ENCODE measurements at regions not wholly inside any gene's neighbourhood (a gene's known extent, or its start where the extent isn't known, plus 50 kb on each side); places are given as distances from the start of the nearest gene placed in this dataset.

DNA sequence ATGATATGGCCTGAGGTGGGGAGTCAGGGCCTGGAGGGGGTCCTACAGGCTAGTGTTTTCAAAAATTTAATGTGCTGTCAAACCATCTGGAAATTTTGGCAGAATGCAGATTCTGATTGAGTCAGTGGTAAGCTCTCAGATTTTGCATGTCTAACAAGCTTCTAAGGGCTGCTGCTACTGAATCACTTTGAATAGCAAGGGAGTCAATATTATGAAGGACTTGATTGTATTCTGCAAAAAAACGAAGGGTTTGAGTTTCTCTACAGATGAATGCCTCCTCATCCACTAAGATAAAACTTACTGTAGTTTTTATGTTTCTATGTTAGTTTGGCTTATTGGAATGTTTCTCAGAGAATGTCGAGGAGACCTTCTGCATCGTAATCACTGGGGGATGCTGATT, 179.5 kb downstream of the TMEM38B start:
- Histone ChIP-seq H2AFZ (ENCODE audit: low read depth, low read length) (no peak overlapping the region), H3K9ac (replicated peaks; ENCODE audit: extremely low read depth, insufficient read depth, low read length) (no peak overlapping the region), H3K27ac (ENCODE audit: insufficient read depth, low read depth, low read length) (no peak overlapping the region), H3K4me1 (ENCODE audit: control insufficient read depth, extremely low read depth, insufficient read depth, low read length) (no peaks in the 10 kb centered on the region), H3K36me3 (ENCODE audit: control insufficient read depth in 2 of 2, extremely low read depth in 1 of 2, insufficient read depth in 2 of 2, low read length in 2 of 2) (no peaks in the 10 kb centered on the region), H4K20me1 (replicated peaks; ENCODE audit: control insufficient read depth, extremely low read depth, insufficient read depth, low read length) (no peaks in the 10 kb centered on the region), H3K9me3 (replicated peaks; ENCODE audit: control insufficient read depth, insufficient read depth, low read length) (no peaks in the 10 kb centered on the region), H3K9me1 (replicated peaks; ENCODE audit: control insufficient read depth, extremely low read depth, insufficient read depth, low read length) (no peaks in the 10 kb centered on the region), H3K27me3 (ENCODE audit: control insufficient read depth in 2 of 2, insufficient read depth in 2 of 2, low read length in 2 of 2) (no peaks in the 10 kb centered on the region), H3K4me3 (replicated peaks in 1 of 3; ENCODE audit: insufficient read depth in 1 of 3, low read depth in 1 of 3, low read length in 3 of 3) (no peak overlapping the region), H3K79me2 (ENCODE audit: control insufficient read depth, insufficient read depth, low read length) (no peaks in the 10 kb centered on the region), H3K4me2 (ENCODE audit: insufficient read depth, low read length) (no peak overlapping the region)
- BruUV-seq (replicated peaks): no TSS peak
- FAIRE-seq (no peak), DNase-seq (ENCODE audit: low read depth, low spot score) (no peak)
- dilution Hi-C loops (cut with MboI; ENCODE audit: extremely low pct_ligation_motif_present, low sequenced_read_pairs): no loop called here
- intact Hi-C loops (cut with micrococcal nuclease): no loop called here
- CTCF ChIA-PET: no interaction called here
- POLR2A ChIA-PET: interaction anchor here (0.5 kb wide), 1 partner anchor 980 kb away, joined by 3 read pairs; no protein-coding TSS in a partner anchor
- TF ChIP-seq FOS (IDR thresholded peaks at IDR 0.05; ENCODE audit: borderline replicate concordance, insufficient read depth, low read length): no peak
- TF ChIP-seq, protein P1, sequence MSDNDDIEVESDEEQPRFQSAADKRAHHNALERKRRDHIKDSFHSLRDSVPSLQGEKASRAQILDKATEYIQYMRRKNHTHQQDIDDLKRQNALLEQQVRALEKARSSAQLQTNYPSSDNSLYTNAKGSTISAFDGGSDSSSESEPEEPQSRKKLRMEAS (IDR thresholded peaks at IDR 0.05; ENCODE audit: insufficient read depth, insufficient read length): no peak

DNA sequence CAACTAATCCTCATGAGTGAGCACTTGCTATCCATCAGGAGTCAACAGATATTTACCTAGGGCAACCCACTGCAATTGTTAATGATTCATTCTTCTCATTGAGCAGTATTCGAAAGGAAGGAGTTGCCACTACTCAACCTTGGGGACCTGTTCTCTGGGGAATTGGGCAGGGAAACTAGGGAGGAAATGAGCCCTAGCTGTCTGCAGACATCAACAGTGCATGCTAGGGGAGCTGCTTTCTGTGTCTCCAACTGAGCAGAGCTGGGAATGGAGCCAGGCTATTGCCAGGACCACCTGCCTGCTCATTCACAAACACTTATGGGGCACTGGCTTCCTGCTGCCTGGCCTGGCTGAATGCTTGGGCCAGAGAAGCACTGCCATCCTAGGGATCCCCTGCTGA, 183.4 kb downstream of the TMEM38B start:
- H3K4me1 ChIP-seq (ENCODE audit: control insufficient read depth, extremely low read depth, insufficient read depth, low read length): no peaks in the 10 kb centered on the region
- BruUV-seq (replicated peaks): no TSS peak
- H3K9me3 ChIP-seq (replicated peaks; ENCODE audit: control insufficient read depth, insufficient read depth, low read length): no peaks in the 10 kb centered on the region
- H4K20me1 ChIP-seq (replicated peaks; ENCODE audit: control insufficient read depth, extremely low read depth, insufficient read depth, low read length): no peaks in the 10 kb centered on the region
- no peaks in the 10 kb centered on the region for H3K9me1 ChIP-seq (replicated peaks; ENCODE audit: control insufficient read depth, extremely low read depth, insufficient read depth, low read length)
- no peak overlapping the region for H3K9ac ChIP-seq (replicated peaks; ENCODE audit: extremely low read depth, insufficient read depth, low read length)
- H2AFZ ChIP-seq (ENCODE audit: low read depth, low read length): no peak overlapping the region
- no peaks in the 10 kb centered on the region for H3K36me3 ChIP-seq (ENCODE audit: control insufficient read depth in 2 of 2, extremely low read depth in 1 of 2, insufficient read depth in 2 of 2, low read length in 2 of 2)
- no peak overlapping the region for H3K27ac ChIP-seq (ENCODE audit: insufficient read depth, low read depth, low read length)
- H3K27me3 ChIP-seq (ENCODE audit: control insufficient read depth in 2 of 2, insufficient read depth in 2 of 2, low read length in 2 of 2): no peaks in the 10 kb centered on the region
- H3K4me3 ChIP-seq (replicated peaks in 1 of 3; ENCODE audit: insufficient read depth in 1 of 3, low read depth in 1 of 3, low read length in 3 of 3): no peak overlapping the region
- ChIA-PET CTCF (no interaction called here), POLR2A (no interaction called here)
- H3K4me2 ChIP-seq (ENCODE audit: insufficient read depth, low read length): no peak overlapping the region
- intact Hi-C loops (cut with micrococcal nuclease): no loop called here
- dilution Hi-C loops (cut with MboI; ENCODE audit: extremely low pct_ligation_motif_present, low sequenced_read_pairs): no loop called here
- no peak for FAIRE-seq
- no peak for DNase-seq (ENCODE audit: low read depth, low spot score)
- no peaks in the 10 kb centered on the region for H3K79me2 ChIP-seq (ENCODE audit: control insufficient read depth, insufficient read depth, low read length)
- TF ChIP-seq, protein P2, sequence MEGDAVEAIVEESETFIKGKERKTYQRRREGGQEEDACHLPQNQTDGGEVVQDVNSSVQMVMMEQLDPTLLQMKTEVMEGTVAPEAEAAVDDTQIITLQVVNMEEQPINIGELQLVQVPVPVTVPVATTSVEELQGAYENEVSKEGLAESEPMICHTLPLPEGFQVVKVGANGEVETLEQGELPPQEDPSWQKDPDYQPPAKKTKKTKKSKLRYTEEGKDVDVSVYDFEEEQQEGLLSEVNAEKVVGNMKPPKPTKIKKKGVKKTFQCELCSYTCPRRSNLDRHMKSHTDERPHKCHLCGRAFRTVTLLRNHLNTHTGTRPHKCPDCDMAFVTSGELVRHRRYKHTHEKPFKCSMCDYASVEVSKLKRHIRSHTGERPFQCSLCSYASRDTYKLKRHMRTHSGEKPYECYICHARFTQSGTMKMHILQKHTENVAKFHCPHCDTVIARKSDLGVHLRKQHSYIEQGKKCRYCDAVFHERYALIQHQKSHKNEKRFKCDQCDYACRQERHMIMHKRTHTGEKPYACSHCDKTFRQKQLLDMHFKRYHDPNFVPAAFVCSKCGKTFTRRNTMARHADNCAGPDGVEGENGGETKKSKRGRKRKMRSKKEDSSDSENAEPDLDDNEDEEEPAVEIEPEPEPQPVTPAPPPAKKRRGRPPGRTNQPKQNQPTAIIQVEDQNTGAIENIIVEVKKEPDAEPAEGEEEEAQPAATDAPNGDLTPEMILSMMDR (IDR thresholded peaks at IDR 0.05; ENCODE audit: extremely low read depth in 1 of 2, insufficient read depth in 1 of 2, low read depth in 1 of 2, low read length in 2 of 2): no peak
- TF ChIP-seq EZH2 (IDR thresholded peaks at IDR 0.05; ENCODE audit: borderline replicate concordance, low read depth, low read length, severe bottlenecking): no peak
- no peak for TF ChIP-seq POLR2AphosphoS5 (IDR thresholded peaks at IDR 0.05; ENCODE audit: insufficient read depth, low read depth, low read length)
- no peak for TF ChIP-seq FOS (IDR thresholded peaks at IDR 0.05; ENCODE audit: borderline replicate concordance, insufficient read depth, low read length)
- TF ChIP-seq, protein P1 (IDR thresholded peaks at IDR 0.05; ENCODE audit: insufficient read depth, insufficient read length): no peak
- TF ChIP-seq MYC (IDR thresholded peaks at IDR 0.05; ENCODE audit: low read depth, low read length): no peak
- no peak for TF ChIP-seq JUN (IDR thresholded peaks at IDR 0.05; ENCODE audit: borderline replicate concordance, insufficient read depth, insufficient read length, low read depth)
- no peak for TF ChIP-seq POLR2A (IDR thresholded peaks at IDR 0.05; ENCODE audit: low read depth, low read length)
- TF ChIP-seq GATA2 (IDR thresholded peaks at IDR 0.05; ENCODE audit: insufficient read depth, insufficient read length, low read depth, low read length): no peak
